HepG2 (cell line): ENCODE measurements at regions not wholly inside any gene's neighbourhood (a gene's known extent, or its start where the extent isn't known, plus 50 kb on each side); places are given as distances from the start of the nearest gene placed in this dataset.

Experiments used
- ATAC-seq: fragments of 200-7000 bp; cut with Tn5 transposase; 3 replicates; pipeline ENCODE4 v1.9.1; 2020; ENCODE audit warnings: mild to moderate bottlenecking, moderate library complexity
- BruUV-seq: library from RNA; stranded (reverse); fragments of 400-500 nt; replicated peaks from 2 replicates; lab custom pipeline; 2021; lab: Mats Ljungman, UMichigan
- CTCF ChIA-PET: fragments of 300-600 bp; formaldehyde crosslinking; extraction: SDS; loops from one replicate; lab custom pipeline; 2021; ENCODE audit warnings: low total read pairs, inconsistent platforms, low intra/inter-chr PET ratio; lab: Yijun Ruan, JAX
- POLR2A ChIA-PET: fragments of 350-600 bp; sonication (Branson Sonifier 250); formaldehyde crosslinking; loops from one replicate; lab custom pipeline; 2020; ENCODE audit warnings: antibody characterized with exemption, inconsistent platforms; lab: Yijun Ruan, JAX
- DNase-seq: peaks from one replicate; pipeline ENCODE4 v3.0.0-alpha.2; 2015; ENCODE audit warnings: low spot score
- FAIRE-seq: peaks from 3 replicates; lab custom pipeline; 2011; peaks lifted over from hg19 to GRCh38; lab: Jason Lieb, UNC
- H2AFZ ChIP-seq: one replicate; pipeline ENCODE4 v1.6.1; 2011; ENCODE audit warnings: low read length, inconsistent platforms
- H3K27ac ChIP-seq: fragments of 300-600 bp; 3 replicates; pipeline ENCODE4 v1.8.0; 2011; ENCODE audit warnings: mixed run types, mild to moderate bottlenecking, mixed read lengths, low read length, inconsistent platforms; ENCODE audit not compliant: insufficient read depth; ENCODE audit errors: extremely low read length
- H3K27me3 ChIP-seq, 2 experiments: fragments of 200-600 bp in 1 of 2; 2 replicates in 1 of 2; 3 replicates in 1 of 2; pipeline versions ENCODE4 v1.6.0 to v1.8.0; 2011; ENCODE audit warnings: low read length in 2 of 2, mild to moderate bottlenecking in 2 of 2, moderate library complexity in 2 of 2, inconsistent platforms in 1 of 2; ENCODE audit not compliant: insufficient read depth in 2 of 2, control insufficient read depth in 1 of 2
- H3K36me3 ChIP-seq, 2 experiments: fragments of 200-600 bp in 1 of 2; replicated peaks in 1 of 2; 2 replicates in 1 of 2; 3 replicates in 1 of 2; pipeline versions ENCODE4 v1.5.1 to v1.8.0; 2011; ENCODE audit warnings: low read length in 2 of 2, inconsistent platforms in 1 of 2; ENCODE audit not compliant: insufficient read depth in 2 of 2, control insufficient read depth in 1 of 2
- H3K4me1 ChIP-seq: 2 replicates; pipeline ENCODE4 v1.5.1; 2012; ENCODE audit warnings: low read length, inconsistent platforms; ENCODE audit not compliant: insufficient read depth
- H3K4me2 ChIP-seq: 2 replicates; pipeline ENCODE4 v1.6.0; 2011; ENCODE audit warnings: low read depth, low read length, inconsistent platforms
- H3K4me3 ChIP-seq, 3 experiments: fragments of 200-600 bp in 1 of 3; sonication (generic), shearing (Covaris generic) in 1 of 3; replicated peaks in 1 of 3; 2 replicates each; pipeline ENCODE4 v1.5.1; 2011 to 2016; ENCODE audit warnings: low read length in 3 of 3, inconsistent platforms in 2 of 3, low read depth in 2 of 3, mild to moderate bottlenecking in 2 of 3, control low read depth in 1 of 3, mixed read lengths in 1 of 3; ENCODE audit not compliant: insufficient read depth in 1 of 3
- H3K79me2 ChIP-seq: one replicate; pipeline ENCODE4 v1.6.1; 2011; ENCODE audit warnings: low read length, inconsistent platforms; ENCODE audit not compliant: insufficient read depth
- H3K9ac ChIP-seq: 2 replicates; pipeline ENCODE4 v1.6.0; 2011; ENCODE audit warnings: mild to moderate bottlenecking, low read depth, low read length, inconsistent platforms; ENCODE audit not compliant: insufficient read depth
- H3K9me3 ChIP-seq: 2 replicates; pipeline ENCODE4 v1.5.1; 2012; ENCODE audit warnings: mild to moderate bottlenecking, low read length
- H4K20me1 ChIP-seq: 2 replicates; pipeline ENCODE4 v1.6.0; 2011; ENCODE audit warnings: inconsistent platforms, mild to moderate bottlenecking, low read length, moderate library complexity; ENCODE audit not compliant: insufficient read depth
- AKAP8 ChIP-seq: sonication (generic); formaldehyde crosslinking; IDR thresholded peaks from 2 replicates; pipeline ENCODE4 v1.5.1; 2020; ENCODE audit warnings: mild to moderate bottlenecking, missing genetic modification reagents
- ATF7 ChIP-seq, 2 experiments: fragments of 450-650 bp in 1 of 2; sonication (generic) in 1 of 2; formaldehyde crosslinking in 1 of 2; IDR thresholded peaks; 2 replicates each; pipeline versions ENCODE4 v1.4.0 to v1.6.1; 2016 to 2020; ENCODE audit warnings: antibody characterized with exemption in 1 of 2, mild to moderate bottlenecking in 1 of 2, missing genetic modification reagents in 1 of 2
- HHEX ChIP-seq: IDR thresholded peaks from 2 replicates; pipeline ENCODE4 v1.6.1; 2016; ENCODE audit warnings: control low read depth
- KDM3A ChIP-seq: IDR thresholded peaks from 2 replicates; pipeline ENCODE4 v1.6.1; 2018; ENCODE audit warnings: low read depth, missing compliant biosample characterization
- KDM6A ChIP-seq: IDR thresholded peaks from 2 replicates; pipeline ENCODE4 v1.6.1; 2016; ENCODE audit warnings: low read depth
- KMT2B ChIP-seq: IDR thresholded peaks from 2 replicates; pipeline ENCODE4 v1.6.1; 2016; ENCODE audit warnings: missing genetic modification reagents, missing compliant biosample characterization
- MXI1 ChIP-seq: IDR thresholded peaks from 3 replicates; pipeline ENCODE4 v1.6.1; 2012; ENCODE audit warnings: low read depth, low read length, inconsistent platforms, borderline replicate concordance
- PCBP1 ChIP-seq: fragments of 200-400 bp; formaldehyde crosslinking; IDR thresholded peaks from 2 replicates; pipeline ENCODE4 v1.6.1; 2017; ENCODE audit warnings: mild to moderate bottlenecking, low read depth, low read length, borderline replicate concordance
- RBAK ChIP-seq: sonication (generic); formaldehyde crosslinking; IDR thresholded peaks from 2 replicates; pipeline ENCODE4 v1.5.1; 2020; ENCODE audit warnings: mild to moderate bottlenecking, missing genetic modification reagents
- SIN3A ChIP-seq: IDR thresholded peaks from 2 replicates; pipeline ENCODE4 v1.6.1; 2011; ENCODE audit warnings: low read depth, mild to moderate bottlenecking, control low read depth, low read length, borderline replicate concordance
- SUZ12 ChIP-seq: fragments of 150-350 bp; IDR thresholded peaks from 2 replicates; pipeline ENCODE4 v1.6.1; 2014; ENCODE audit warnings: low read depth, low read length
- ZC3H4 ChIP-seq: sonication (generic); formaldehyde crosslinking; IDR thresholded peaks from 2 replicates; pipeline ENCODE4 v1.4.0; 2020; ENCODE audit warnings: missing genetic modification reagents, borderline replicate concordance
- ZNF430 ChIP-seq: sonication (generic); formaldehyde crosslinking; IDR thresholded peaks from 2 replicates; pipeline ENCODE4 v1.9.0; 2021; ENCODE audit warnings: mild to moderate bottlenecking, missing genetic modification reagents
- ZNF431 ChIP-seq: sonication (generic); formaldehyde crosslinking; IDR thresholded peaks from 2 replicates; pipeline ENCODE4 v1.9.0; 2022; ENCODE audit warnings: missing genetic modification reagents, low read depth, mild to moderate bottlenecking, borderline replicate concordance
- ZNF557 ChIP-seq: sonication (generic); formaldehyde crosslinking; IDR thresholded peaks from 2 replicates; pipeline ENCODE4 v1.4.0; 2020; ENCODE audit warnings: missing genetic modification reagents
- ZNF672 ChIP-seq: sonication (generic); formaldehyde crosslinking; IDR thresholded peaks from 2 replicates; pipeline ENCODE4 v1.8.1; 2022; ENCODE audit warnings: missing genetic modification reagents
- ZNF776 ChIP-seq: sonication (generic); formaldehyde crosslinking; IDR thresholded peaks from 2 replicates; pipeline ENCODE4 v1.4.0; 2020; ENCODE audit warnings: mild to moderate bottlenecking, missing genetic modification reagents
- WGBS: methylation state at CpG from one replicate; pipeline ENCODE4 v1.1.6; 2017; ENCODE audit warnings: low lambda C conversion rate; 5-methylcytosine and 5-hydroxymethylcytosine counted together
- in situ Hi-C: cut with HindIII; loops from 2 replicates; pipeline ENCODE4 v1.10.0; 2017; ENCODE audit warnings: low pct_unique_long_range_greater_than_20kb; ENCODE audit not compliant: extremely low pct_ligation_motif_present
- intact Hi-C: fragments of 100-400 bp; cut with micrococcal nuclease; formaldehyde crosslinking; loops from one replicate; pipeline ENCODE4 v1.10.0; 2022; ENCODE audit not compliant: unreplicated experiment
- TF ChIP-seq, protein P1 (sequence below): sonication (generic); formaldehyde crosslinking; IDR thresholded peaks from 2 replicates; pipeline ENCODE4 v1.4.0; 2020; ENCODE audit warnings: missing genetic modification reagents

DNA sequence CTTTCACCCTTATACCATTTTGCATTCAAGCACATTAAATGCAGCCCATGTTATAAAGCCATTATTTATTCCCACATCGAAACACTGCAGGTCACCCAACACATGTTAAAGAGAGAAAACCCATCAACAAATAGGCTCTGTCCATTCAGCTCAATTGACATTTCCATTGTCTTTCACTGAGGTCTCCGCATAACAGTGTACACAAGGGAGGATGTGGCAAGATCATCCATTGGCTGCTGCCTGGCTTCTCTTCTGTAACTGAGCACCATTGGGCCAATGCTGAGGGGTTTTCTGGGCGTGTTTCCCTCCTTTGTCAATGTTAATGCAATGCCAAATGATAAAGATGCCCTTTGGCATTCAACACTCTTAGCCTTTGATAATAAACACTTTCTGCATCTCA is 278.1 kb upstream of the SP4 start:
- CTCF ChIA-PET = no interaction called here
- FAIRE-seq = no peak
- no peaks in the 10 kb centered on the region for H3K4me1 ChIP-seq
- ATAC-seq = no peak
- no peak overlapping the region for H3K4me2 ChIP-seq
- no peak overlapping the region for H3K9ac ChIP-seq
- no peak overlapping the region for H3K27ac ChIP-seq
- H3K27me3 ChIP-seq = no peaks in the 10 kb centered on the region
- no peaks in the 10 kb centered on the region for H3K9me3 ChIP-seq
- H2AFZ ChIP-seq = no peak overlapping the region
- no peak overlapping the region for H3K4me3 ChIP-seq
- no peaks in the 10 kb centered on the region for H3K36me3 ChIP-seq
- no TSS peak for BruUV-seq
- DNase-seq = no peak
- POLR2A ChIA-PET = no interaction called here
- H3K79me2 ChIP-seq = no peaks in the 10 kb centered on the region
- H4K20me1 ChIP-seq = no peaks in the 10 kb centered on the region
- TF ChIP-seq ZNF776 (CRISPR knock-in tag) = no peak
- TF ChIP-seq MXI1 = no peak
- TF ChIP-seq ZC3H4 (CRISPR knock-in tag) = no peak
- no peak for TF ChIP-seq SIN3A
- TF ChIP-seq ZNF431 (CRISPR knock-in tag) = no peak
- TF ChIP-seq KDM6A (CRISPR knock-in tag) = no peak
- TF ChIP-seq ATF7 (IDR thresholded peaks at IDR 0.05) = no peak
- no peak for TF ChIP-seq ATF7 (CRISPR knock-in tag; IDR thresholded peaks at IDR 0.05)
- TF ChIP-seq HHEX (CRISPR knock-in tag) = no peak
- no peak for TF ChIP-seq RBAK (CRISPR knock-in tag)
- TF ChIP-seq ZNF672 = no peak
- no peak for TF ChIP-seq KDM3A (CRISPR knock-in tag)
- TF ChIP-seq KMT2B (CRISPR knock-in tag) = no peak
- no peak for TF ChIP-seq ZNF430 (CRISPR knock-in tag)
- no peak for TF ChIP-seq AKAP8
- TF ChIP-seq, protein P1, sequence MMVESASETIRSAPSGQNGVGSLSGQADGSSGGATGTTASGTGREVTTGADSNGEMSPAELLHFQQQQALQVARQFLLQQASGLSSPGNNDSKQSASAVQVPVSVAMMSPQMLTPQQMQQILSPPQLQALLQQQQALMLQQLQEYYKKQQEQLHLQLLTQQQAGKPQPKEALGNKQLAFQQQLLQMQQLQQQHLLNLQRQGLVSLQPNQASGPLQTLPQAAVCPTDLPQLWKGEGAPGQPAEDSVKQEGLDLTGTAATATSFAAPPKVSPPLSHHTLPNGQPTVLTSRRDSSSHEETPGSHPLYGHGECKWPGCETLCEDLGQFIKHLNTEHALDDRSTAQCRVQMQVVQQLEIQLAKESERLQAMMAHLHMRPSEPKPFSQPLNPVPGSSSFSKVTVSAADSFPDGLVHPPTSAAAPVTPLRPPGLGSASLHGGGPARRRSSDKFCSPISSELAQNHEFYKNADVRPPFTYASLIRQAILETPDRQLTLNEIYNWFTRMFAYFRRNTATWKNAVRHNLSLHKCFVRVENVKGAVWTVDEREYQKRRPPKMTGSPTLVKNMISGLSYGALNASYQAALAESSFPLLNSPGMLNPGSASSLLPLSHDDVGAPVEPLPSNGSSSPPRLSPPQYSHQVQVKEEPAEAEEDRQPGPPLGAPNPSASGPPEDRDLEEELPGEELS (CRISPR knock-in tag) = no peak
- TF ChIP-seq PCBP1 = no peak
- no peak for TF ChIP-seq SUZ12
- no peak for TF ChIP-seq ZNF557 (CRISPR knock-in tag)
- intact Hi-C loops (no loop called here), in situ Hi-C loops (no loop called here)
- WGBS = 44% methylated on average over 3 of the region's 3 CpGs
